T-helper 2 cell treated with Interferon-gamma antibody and Interleukin-4, amounts not matched to agents 100 ng/mL and 5 ng/mL, for 36 hours (primary cell): ENCODE measurements at regions not wholly inside any gene's neighbourhood (a gene's known extent, or its start where the extent isn't known, plus 50 kb on each side); places are given as distances from the start of the nearest gene placed in this dataset.
"Not testable (repeated sequence)": the region's sequence is repeated elsewhere in the genome, so short reads cannot be mapped to it uniquely, and the experiment has no call there.

Experiments
- intact Hi-C: fragments of 100-400 bp; cut with micrococcal nuclease; formaldehyde crosslinking; loops from one replicate; pipeline ENCODE4 v1.15.1; 2023

DNA sequence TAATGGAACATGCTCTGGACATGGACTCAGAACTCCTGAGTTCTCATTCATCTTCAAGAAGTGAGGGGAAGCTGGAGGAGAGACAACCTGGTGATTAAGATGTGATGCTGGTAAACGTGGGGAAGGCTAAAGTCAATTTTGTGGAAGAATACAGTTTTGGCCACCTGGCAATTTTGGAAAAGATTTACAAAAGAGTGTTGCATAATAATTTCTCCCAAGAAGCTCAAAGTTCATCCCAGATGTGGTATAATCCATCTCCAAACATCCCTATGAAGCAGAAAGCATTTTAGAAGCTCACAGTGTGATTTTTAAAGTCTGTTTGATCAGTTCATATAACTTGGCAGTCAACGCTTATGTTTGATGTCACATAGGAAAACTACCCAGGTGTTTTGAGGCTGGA, 208.7 kb downstream of the LMX1A start:
- intact Hi-C loops: no loop called here

DNA sequence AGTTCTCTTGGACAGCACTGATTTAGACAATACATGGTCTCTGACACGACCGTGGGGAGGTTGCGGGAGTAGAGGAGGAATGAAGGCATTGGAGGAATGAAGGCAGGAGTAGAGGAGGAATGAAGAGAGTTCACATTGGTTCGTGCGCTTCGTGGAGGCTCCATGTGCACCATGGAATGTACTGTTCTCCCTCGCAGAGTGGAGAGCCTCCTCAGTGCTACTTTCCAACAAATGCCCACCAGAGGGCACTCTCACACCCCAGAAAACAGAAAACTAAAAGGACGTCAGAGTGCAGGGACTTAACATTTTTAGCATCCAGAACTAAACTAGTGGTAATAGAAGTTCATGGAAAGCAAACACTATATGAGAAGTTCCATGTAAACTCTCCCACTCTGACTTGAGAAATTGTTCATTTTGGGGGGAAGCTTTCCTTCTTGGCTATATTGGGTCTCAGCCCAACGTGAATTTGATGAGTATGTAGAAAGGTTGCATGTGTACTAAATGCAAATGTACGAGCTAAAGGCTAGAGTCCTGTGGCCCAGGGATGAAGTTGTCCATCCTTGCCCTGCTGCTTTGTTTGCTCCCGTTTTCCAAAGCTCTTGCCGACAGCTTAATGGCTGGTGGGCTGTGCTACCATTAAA, 211.6 kb downstream of the LMX1A start:
- intact Hi-C loops: loop anchor here (1.0 kb wide), 1 partner anchor 448 kb away; no protein-coding TSS in a partner anchor

DNA sequence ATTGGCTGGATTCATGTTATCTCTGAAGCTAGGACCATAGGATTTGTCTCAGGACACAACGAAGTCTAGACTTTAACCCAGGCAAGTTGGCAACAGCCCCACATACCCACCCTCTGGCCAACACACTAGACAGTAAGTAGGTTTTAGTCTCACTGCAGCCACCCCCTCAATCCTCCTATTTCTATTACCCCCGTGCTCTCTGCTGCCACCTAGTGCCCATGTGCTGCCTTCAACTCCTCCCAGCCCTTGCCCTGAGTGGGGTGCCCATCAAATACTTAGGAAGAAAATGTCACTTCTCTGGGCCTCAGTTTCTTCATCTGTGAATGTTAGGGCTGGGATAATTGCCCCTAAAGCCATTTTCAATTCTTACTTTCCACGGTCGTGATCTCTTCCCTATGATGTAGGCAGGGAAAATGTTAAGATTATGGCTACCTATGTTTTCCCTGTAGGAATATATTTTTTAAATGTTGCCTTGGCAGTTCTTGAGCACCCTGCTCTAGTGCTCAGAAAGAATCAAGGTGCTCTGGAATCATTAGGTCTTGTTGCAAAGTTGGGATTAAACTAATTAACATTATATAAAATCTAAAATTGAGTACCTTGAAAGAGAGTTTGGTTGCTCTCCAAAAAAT, 213.0 kb downstream of the LMX1A start:
- intact Hi-C loops: no loop called here

DNA sequence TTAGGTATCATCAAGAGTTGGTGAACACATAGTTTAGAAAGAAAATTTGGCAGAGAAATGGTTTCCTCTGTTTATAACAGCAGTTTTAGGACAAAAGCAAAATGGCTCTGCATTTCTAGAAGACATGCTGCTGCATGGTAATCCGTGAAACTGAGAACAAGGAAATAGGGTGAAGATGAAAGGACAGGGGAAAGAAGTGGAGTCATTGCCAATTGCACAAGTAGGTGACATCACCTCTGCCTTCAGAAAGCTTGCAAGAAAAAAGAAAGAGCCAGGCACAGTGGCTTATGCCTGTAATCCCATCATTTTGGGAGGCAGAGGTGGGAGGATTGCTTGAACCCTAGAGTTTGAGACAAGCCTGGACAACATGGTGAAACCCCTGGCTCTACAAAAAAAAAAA, 217.6 kb downstream of the LMX1A start:
- intact Hi-C loops: no loop called here

DNA sequence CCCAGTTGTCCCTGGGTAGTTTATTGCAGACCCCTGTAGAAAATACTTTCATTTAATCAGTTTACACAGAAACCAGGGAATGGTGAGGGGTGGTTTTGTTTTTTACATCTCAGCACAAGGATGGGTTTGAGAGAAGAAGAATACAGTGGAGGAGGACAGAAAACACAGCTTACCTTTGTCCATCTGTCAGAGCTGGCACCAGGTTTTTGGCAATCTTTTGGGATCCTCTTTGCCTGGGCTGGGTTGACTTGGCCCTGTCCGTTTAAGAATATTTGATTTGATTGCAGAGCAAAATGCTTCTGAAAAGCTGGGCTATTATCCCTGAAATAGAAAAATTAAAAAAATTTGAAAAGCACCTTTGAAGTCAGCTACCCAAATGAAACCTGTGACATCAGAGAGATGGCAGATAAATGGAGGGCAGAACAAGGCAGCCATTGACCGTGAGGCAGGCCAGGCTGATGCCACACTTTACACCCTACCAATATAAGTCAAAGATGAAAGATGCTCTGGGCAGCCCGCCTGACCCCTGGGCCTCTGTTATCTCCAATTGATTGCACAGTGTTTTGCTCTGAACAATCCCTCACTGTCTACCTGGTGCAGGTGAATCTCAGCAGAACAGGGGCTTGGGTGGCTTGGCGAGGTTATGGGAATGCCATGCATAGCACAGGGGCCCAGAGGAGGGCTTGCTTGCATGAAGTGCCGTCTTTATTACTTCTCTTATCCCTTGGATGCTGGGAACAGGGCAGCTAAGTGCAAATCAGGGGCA, 218.8 kb downstream of the LMX1A start:
- intact Hi-C loops: no loop called here

DNA sequence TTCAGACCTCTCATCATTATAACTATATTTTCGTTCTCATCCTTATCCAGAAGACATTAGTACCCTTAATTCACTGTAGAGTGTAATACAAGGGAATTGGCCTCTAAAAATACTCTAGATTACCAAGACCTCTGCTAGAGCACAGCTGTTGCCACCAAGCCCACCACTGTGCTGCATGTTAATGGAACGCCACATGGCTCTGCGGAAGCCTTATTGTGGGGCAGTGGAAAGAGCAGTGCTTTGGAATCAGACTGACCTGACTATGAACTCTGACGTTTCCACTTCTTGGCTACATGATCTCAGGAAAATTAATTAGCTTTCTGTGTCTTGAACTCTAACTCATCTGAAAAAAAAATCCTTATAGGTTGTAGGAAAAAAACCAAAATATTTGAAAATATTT, 222.1 kb downstream of the LMX1A start:
- intact Hi-C loops: no loop called here

DNA sequence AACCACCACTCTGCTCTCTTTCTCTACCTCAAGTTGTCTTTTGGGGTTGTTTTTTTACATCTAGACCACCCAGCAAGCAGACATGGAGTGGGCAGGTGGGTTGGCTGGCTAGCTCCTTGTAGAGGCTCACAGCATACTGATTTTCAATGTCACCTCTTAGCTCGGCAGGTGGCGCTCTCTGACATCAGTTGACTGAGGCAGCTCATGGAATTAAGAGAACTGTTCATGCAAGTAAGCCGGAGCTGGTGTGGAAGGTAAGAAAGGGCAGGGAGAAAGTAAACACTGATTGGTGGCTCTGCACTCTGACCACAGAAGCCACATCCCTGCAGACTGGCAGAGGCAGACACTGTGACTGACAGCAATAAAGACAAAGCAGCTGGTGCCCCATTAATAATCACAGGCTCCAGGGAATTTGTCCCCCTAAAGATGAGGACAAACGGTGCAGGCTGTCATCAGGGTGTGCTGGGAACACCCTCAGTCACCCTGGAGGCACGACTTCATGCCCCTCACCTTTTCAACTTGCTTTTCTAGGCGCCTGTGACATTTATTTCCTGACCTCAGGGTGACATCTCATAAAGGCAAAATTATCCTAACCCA, 226.8 kb downstream of the LMX1A start:
- intact Hi-C loops: no loop called here

DNA sequence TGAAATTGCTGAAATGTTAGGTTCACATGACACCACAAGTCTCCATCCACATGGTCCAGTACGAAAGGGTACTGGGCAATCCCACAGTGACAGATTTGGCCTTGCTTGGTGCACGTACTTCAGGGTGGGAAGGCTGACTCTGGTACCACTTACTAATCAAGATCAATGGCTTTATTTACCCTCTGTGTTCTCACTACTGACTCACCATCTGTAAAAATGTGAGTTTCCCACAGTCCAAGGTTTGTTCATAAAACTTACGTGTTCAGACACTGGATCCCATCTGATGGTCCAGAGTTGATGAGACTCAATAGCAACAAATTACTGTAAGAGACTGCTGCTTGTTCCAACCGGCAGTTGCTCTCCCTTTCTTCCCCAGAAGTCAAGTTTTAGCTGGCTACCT, 231.7 kb downstream of the LMX1A start:
- intact Hi-C loops: no loop called here

DNA sequence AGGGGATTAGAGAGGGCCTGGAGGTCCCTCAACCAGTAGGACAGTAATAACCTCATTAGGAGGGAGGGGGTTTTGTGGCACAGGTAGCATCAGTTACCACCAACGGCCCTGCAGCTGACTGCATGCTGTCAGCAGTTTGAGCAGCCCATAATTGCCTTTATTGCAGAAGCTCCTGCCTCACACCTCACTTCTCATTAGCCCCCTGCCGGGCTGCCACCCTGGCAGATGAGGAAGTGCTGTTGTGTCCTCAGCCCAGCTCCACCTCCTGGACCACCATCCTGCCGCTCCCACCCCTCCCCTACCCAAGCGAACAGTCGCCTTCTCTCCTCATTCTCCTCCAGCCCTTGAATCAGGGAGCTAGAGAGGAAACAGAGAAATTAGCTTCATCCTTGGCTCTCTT, 237.4 kb downstream of the LMX1A start:
- intact Hi-C loops: no loop called here

DNA sequence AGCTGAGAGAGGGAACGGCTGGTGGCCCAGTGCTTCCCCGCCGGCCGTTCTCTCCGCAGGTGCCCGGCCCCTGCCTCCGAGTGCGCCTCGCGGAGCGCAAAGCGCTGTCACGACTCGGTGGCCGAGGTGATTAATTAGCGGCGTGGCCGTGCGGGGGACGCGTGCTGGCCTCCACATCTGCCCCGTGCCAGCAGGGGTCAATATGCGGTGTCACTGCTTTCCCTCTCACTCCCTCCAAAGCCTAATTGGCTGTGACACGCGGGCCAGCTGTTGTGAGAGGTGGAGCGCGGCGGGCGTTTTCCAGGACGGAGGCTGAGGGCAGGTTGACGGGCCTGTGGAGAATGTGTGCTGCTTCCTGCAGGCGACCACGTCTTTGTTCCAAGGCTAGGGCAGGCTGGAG, 239.0 kb downstream of the LMX1A start:
- intact Hi-C loops: no loop called here

DNA sequence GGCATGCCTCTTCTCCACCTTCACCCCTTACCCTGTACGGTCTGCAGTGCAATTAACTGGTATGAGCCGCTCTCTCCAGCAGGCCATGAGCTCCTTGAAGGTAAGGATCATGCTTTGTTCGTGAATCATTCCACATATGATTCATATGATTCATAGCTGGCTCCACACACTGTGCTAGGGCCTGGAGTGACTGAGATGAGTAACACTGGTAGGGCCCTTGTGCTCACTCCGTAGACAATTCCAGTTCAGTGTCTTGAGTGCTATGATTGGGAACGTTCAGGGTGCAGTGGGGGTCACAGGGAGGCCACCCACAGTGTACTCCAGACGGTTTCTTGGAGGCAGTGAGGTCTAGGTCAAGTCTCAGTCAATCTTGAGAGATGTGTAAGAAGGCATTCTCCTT, 239.8 kb downstream of the LMX1A start:
- intact Hi-C loops: no loop called here

DNA sequence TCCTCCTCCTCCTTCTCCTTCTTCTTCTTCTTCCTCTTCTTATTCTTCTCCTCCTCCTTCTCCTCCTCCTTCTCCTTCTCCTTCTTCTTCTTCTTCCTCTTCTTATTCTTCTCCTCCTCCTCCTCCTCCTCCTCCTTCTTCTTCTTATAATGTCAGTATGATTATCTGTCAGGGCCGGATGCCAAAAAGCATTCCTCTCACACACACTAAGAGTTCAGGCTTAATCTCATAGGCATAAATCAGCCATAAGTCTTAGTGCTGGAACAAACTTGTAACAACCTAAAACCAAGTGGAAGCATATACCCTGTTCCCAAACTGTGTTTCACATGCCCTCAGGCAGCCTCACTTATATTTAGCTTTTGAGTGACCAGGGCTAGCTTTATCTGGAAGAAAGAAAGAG, 240.3 kb downstream of the LMX1A start:
- intact Hi-C loops: no loop called here

DNA sequence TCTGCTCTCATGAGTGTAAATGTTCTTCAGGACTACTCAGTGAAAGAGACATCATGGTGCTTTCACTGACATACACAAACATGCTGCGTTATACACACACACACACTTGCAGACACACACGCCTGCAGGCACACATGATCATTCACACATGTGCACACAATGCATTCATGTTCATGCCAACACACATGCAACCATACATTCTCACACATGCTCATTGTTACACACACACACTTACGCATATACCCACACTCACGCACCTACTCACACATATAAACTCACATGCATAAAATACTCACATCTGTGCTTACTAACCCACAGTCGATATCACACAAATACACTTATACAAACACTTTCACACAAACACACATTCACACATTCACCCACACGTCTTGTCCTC, 241.6 kb downstream of the LMX1A start:
- intact Hi-C loops: no loop called here

DNA sequence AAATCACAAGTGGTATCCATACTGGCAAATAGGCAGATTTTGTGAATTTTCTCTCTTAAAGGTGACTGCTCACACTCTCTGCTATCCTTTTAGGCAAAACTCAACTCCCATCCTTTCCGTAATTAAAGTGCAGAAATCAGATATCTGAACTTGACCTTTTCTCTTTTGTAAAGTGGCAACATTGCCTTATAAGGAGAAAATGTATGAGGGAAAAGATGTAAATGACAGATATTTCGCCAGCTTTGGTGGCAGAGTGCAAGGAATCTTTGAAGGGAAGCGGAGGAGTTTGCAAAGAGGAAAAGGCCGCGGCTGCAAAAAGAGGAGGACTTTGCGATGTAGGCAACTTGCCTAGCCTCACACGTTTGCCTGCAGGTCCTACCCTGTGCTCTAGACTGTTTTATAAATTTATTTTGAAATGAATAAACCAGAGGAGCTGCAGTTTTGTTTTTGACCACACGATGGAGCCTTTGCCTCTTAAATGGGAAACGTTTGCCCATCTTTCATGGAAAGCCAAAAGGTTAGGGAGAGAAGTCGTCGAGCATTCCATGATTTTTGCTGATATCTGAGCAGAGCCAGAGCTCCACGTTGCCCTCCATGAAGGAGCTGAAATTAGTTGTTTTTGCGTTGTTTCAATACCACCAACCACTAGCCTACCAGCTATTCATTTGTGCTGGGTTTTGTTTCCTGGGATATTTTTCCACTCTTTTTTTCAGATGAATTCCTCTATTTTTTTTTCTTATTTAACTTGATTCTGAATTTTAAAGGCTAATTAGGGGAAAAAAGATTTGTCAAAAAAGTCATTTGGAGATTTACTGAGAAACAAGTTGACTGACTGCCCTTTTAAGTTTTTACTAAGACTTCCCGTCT, 242.3 kb downstream of the LMX1A start:
- intact Hi-C loops: no loop called here

DNA sequence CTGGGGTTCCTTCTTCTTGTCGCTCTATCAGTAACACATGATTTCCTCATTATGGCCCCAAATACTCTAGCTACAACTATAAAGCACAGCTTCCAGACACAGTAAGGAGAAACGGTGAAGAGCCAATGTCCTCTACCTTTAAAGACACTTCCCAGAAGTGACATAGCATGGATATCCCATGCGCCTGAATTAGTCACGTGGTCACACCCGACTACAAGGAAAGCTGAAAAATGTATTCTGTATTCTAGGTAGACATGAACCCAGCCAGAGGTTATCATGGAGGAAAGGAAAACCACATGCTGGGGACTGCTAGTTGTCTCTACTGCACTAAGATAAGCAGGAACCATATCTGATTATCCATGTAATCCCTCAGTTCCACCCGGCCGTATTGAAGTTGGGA, 244.3 kb downstream of the LMX1A start:
- intact Hi-C loops: no loop called here

DNA sequence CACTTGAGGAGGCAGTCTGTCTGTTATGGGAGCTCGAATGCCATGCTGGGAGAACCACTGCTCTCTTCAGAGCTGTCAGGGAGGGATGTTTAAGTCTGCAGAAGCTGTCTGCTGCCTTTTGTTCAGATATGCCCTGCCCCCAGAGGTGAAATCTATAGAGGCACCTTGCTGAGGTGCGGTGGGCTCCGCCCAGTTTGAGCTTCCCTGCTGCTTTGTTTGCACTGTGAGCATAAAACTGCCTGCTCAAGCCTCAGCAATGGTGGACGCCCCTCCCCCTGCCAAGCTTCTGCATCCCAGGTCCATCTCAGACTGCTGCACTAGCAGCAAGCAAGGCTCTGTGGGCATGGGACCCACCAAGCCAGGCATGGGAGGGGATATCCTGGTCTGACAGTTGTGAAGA, 247.5 kb downstream of the LMX1A start:
- intact Hi-C loops: no loop called here

DNA sequence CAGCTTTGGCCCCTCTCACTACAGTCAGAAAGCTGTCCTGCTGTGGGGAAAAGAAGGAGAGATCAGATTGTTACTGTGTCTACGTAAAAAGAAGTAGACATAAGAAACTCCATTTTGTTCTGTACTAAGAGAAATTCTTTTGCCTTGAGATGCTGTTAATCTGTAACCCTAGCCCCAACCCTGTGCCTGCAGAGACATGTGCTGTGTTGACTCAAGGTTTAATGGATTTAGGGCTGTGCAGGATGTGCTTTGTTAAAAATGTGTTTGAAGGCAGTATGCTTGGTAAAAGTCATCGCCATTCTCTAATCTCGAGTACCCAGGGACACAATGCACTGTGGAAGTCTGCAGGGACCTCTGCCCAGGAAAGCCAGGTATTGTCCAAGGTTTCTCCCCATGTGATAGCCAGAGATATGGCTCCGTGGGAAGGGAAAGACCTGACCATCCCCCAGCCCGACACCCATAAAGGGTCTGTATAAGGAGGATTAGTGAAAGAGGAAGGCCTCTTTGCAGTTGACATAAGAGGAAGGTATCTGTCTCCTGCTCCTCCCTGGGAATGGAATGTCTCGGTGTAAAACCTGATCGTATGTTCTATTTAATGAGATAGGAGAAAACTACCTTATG, 263.9 kb downstream of the LMX1A start:
- intact Hi-C loops: not testable (repeated sequence)

DNA sequence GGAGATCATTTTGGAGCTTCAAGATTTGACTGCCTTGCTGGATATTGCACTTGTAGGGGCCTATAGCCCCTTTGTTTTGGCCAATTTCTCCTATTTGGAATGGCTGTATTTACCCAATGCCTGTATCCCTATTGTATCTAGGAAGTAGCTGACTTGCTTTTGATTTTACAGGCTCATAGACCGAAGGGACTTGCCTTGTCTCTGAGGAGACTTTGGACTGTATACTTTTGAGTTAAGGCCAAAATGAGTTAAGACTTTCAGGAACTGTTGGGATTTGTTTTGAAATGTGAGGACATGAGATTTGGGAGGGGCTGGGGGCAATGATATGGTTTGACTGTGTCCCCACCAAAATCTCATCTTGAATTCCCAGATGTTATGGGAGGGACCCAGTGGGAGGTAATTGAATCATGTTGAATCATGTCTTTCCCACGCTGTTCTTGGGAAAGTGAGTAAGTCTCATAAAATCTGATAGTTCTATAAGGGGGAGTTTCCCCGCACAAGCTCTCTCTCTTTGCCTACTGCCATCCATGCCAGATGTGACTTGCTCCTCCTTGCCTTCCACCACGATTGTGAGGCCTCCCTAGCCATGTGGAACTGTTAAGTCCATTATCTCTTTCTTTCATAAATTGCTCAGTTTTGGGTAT, 276.1 kb downstream of the LMX1A start:
- intact Hi-C loops: no loop called here

DNA sequence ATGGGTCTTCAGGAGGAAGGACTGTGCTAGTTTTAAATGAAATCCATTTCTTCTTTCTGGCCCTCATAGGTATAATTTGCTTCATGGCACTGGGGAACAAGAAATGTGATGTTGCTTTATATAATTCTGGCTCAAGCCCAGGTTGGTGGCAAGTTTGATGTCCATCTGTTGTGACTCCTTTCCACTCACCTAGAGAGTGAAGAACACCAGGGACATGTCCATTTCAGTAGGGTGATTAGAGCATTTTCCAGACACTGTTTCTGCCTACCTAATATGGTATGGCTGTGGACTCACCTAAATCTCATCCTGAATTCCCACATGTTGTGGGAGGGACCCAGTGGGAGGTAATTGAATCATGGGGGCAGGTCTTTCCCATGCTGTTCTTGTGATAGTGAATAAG, 278.1 kb downstream of the LMX1A start:
- intact Hi-C loops: no loop called here

DNA sequence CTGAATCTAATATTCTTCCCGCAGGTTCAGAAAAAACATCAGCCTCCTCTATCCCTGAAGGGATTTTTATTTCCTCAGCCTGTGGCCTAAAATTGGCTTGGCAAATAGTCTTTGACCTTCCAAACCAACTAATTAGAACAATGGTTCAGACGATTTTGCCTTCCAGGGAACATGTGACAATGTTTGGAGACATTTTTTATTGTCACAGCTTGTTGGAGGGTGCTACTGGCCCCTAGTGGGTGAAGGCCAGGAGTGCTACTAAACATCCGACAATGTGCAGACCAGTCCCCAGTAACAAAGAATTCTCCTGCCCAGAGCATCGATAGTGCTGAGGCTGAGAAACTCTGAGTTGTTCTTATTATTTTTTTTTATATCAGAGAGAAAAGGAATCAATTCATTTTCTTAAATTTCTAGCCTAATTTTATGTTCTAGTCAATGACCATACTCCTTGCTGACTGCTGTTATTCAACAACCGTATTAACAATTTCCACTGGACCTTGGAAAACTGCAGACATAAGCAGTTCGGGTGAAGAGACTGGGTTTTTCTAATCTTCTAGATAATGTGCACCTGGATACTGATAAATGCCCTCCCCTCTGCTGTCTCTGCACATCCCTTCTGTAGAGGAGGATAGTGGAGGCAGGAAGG, 280.7 kb downstream of the LMX1A start:
- intact Hi-C loops: no loop called here
